HG03196 (cell line): ENCODE measurements at regions not wholly inside any gene's neighbourhood (a gene's known extent, or its start where the extent isn't known, plus 50 kb on each side); places are given as distances from the start of the nearest gene placed in this dataset.

Experiments used
- ATAC-seq: cut with Tn5 transposase; IDR thresholded peaks from one replicate; pipeline ENCODE4 v1.9.1; 2021; ENCODE audit not compliant: unreplicated experiment

DNA sequence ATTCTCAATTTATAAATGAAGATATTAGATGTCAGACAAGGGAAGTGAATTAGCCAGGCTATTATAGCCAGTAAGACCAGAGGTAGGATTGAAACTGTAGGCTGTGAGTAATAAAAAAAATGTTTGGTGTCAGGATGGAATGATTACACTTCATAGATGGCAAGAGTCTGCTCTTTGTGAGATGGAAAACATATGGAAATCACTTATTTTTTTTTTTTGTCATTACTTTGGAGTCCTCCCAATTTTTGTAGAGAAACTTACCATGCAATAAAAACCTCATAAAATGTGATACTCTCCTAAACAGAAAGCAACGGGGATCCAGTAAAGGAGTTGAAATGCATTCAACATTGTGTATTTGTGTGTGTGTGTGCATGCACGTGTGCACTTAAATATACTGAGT, 532.7 kb upstream of the CDH8 start:
- no peak for ATAC-seq

DNA sequence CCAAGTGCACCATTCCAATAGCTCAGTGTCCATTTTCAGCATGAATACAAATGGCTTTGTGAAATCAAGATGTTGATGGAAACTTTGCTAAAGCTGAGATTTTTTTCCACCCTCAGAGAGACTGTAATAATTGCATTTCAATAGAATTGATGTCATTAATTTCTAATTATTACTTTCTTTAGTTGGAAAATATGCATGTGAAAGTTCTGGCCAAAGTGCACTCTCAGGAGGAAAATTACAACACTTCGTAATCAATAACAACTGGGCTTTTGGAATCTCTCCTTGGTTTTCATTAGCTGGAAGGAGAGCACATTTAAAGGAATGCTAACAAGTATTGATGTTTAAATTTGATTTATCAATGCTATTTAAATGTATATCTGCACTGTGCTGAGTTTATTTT, 529.5 kb upstream of the CDH8 start:
- no peak for ATAC-seq

DNA sequence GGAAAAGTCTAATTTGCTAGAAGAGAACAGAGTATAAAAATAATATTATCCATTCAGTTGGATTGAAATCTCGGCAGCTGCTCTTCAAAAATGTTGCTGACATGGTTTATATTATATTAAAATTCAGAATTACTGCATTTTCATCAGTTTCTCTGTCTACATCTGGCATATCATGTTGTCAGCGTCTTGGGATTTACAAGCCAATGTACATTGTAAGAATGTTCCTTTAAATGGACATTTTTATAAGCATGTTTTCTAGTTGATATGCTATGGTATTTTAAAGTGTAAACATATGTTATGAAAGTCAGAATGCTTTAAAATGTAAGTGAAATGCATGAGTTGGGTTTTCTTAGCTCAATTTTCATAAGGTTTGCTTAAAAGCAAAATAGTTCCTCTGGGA, 528.1 kb upstream of the CDH8 start:
- ATAC-seq, result no peak

DNA sequence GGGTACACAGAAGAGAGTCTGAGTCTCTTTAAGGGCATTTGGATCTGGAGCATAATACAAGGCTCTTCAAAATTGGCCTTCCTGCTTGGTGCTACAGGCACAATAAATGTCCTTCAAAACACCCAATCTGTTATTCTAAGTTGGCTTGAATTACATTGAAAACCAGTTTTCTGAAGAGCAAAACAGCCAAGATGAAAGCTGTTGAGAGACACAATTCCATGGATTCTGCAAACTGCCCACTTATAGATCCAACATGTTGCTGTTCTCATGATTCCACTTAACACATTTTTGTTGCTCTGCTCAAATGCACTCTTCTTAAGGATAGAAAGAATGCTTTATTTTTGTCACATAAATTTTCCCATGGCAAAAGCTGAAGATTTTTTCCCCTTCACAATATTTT, 525.9 kb upstream of the CDH8 start:
- ATAC-seq, result no peak

DNA sequence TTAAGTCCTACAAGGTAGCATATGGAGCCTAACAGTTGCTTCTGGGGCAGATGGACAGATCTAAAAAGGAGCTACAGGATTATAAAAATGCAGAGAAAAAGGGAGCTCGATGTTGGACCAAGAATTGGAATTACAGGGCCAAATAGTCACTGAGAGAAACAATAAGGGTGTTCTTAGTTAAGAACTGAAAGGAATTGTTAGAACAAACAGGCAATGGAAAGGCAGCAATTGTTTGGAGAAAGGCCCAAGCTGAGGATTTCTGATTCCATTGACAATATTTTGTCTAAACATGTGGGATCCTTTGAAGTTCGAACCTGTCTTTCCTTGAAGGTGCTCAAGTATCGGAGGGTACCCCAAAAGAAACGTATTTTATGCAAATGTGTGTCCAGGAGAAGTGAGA, 513.6 kb upstream of the CDH8 start:
- ATAC-seq, result no peak

DNA sequence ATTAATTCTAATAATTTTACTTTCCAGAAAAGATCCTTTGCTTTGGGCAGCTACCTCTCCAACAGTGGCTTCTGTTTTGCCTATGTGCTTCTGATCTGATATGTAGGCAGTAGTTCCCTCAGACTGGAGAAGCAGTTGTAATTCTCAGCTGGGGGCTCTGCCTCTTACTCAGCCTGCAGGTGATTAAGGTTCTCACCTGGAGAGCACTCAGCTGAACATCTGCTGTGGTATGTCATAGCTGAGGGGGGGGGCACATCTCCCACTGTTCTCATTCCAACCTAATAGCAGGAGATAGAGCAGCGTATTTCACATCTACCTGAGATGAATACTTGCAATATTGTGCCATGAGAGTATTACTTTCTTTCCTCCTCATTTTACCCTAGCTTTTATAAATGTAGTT, 511.9 kb upstream of the CDH8 start:
- ATAC-seq, result no peak

DNA sequence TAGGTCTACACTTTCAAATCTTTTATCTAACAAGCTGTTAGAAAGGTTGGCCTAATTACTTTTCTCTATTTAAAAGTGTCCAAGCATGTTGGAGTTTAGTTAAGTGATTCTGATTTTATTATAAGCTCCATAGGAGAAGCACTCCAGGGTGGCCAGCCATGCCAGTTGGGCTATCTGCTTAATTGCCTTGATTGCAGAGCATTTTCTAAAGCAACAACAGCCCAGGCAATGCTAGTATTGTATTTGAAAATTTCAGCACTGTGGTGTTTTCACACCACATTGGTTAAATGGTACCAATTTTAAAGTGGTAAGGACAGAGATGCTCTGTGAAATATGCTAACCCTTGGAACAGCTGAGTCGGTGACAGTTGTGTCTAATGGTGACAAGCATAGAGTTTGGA, 510.5 kb upstream of the CDH8 start:
- no peak for ATAC-seq

DNA sequence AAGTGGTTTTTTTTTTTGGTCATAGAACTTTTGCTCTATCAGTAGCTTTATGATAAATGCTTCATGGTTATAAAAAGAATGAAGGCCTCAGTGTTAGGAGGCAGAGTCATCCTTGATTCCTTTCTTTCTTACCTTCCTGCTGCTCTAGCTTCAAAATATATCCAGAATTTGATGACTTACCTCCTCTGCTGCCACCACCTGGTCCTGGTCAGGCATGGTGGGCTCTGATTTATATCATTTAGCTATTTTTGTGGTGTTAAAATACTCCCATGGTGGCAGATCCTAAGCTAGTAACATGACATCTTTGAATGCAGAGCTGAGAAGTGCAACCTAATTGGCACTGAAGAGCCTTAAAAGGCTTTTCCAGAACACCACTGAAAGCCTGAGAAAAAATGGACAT, 508.8 kb upstream of the CDH8 start:
- ATAC-seq, result no peak

DNA sequence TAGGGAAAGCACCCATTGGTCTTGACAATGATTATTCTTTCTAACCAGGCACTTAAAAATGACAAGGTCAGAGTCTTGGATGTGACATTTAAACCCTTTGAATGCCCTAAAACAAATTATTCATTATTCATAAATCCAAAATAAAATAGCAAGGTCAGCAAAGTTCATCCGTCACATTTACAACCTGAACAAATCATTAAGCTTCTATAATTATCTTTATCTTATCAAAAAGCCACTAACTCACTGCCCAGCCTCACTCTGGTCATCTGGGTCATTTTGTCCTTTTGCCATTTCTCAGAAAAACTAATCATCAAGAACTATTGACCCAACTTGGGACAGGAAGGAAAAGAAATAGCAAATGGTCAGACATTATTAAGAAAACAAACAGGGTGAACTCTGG, 507.3 kb upstream of the CDH8 start:
- ATAC-seq, result no peak

DNA sequence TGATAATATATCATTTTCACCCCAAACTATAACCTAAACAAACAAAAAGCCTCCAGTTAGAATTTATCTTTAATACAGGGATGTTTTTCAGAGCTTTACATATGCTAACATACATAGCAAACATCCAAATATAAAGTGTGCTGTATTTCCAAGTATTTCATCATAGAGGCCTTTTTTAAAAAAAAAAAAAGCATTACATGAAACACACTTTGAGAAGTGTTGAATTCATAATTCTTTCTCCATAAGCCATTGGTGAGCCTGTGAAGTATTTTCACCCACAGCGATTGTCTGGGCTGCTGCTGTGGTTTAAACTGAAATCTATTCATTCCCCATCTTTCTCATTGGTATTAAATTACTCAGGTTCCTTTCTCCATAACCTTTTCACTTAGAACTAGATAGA, 503.4 kb upstream of the CDH8 start:
- no peak for ATAC-seq

DNA sequence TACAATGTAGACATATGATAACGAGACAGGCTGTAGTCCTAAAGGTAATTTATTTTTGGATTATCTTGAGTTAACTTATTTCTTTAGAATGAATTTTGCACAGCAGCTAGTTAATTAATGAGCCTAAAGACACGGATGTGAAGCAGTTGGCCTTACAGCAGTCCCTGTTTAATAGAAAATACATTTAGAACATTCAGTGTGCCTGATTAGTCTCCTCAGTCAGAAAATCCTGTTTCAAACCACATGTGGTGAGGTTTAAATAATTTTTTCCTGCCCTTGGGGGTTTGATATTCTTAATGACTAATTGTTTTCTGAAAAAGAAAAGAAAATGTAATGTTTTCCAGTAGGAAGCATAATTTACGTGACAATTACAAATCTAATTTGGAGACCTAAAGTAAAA, 494.2 kb upstream of the CDH8 start:
- no peak for ATAC-seq

DNA sequence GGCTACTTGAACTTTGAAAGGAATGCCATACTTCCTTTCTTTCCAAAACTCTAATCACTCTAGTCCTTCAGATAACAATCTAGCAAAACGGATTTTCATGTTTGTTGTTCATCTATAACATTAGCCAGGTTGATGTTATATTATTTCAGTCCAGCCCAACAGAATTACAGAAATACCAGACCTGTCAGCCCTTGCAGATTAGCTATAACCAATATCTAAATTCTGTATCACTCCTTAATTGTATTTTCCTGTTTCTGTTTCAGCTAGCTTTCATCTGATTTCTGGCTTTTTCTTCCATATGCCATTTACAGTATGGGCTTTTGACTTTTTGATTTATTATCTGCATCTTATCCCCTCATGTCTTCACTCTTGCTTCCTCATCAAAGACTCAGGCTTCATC, 479.8 kb upstream of the CDH8 start:
- ATAC-seq, result no peak

DNA sequence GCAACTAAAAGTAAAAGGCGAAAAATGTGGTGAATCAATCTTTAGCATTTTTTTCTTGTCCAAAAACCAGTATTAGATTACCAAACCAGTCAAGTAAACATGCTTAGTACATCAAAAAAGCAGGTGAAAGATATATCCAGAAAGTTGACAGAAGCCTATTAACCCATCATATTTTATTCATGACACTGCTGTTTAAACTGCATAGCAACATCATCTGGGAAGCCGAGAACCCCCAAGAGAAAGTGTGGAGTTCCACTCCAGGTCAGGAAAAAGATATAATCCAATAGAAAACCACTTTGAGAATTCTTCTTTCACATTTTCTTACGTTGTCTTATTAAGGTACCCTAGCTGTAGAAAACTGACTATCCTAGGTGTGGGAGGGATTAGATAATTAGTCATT, 466.8 kb upstream of the CDH8 start:
- no peak for ATAC-seq

DNA sequence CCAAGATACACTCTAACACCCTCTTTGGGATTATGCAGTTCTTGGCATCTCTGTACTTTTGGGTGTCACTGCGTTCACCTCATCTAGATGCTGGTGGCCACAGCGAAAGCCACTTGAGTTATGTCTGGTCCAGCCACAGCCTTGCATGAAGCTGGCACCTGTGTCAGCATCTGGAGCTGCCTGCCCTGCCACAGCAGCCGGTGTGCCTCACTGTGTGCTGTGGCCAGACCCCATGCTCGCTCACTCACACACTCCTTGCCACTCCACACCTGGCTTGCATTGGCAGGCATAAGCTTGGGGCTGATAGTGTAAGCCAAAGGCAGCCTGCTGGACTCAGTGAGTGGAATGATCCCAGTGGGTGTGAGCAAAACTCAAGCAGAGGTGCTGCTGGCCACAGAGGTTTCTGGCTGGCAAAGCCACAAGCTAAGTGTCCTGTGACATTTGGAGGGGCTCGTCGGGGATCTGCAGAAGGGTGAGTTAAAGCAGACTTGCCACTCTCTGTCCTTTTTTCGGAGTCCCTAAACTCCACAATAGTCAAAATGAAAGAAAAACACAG, 442.7 kb upstream of the CDH8 start:
- no peak for ATAC-seq

DNA sequence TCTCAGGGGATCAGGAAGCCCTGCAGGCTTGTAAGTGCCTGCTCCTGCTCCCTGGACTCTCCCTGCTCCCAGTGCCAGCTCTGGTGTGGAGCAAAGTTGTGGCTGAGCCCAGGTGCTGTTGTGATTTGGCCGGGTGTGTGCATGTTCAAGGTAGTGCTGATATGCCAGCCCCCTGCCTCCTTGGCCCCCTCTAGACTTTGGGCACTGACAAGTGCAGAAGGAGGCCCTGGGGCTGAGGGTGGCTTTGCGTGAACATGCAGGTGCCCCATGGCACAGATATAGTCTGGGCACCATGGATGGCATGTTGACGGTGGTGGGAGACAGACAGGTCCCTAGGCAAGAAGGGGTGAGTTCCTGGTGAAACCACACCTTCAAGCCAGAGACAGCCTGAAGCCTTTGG, 441.6 kb upstream of the CDH8 start:
- no peak for ATAC-seq

DNA sequence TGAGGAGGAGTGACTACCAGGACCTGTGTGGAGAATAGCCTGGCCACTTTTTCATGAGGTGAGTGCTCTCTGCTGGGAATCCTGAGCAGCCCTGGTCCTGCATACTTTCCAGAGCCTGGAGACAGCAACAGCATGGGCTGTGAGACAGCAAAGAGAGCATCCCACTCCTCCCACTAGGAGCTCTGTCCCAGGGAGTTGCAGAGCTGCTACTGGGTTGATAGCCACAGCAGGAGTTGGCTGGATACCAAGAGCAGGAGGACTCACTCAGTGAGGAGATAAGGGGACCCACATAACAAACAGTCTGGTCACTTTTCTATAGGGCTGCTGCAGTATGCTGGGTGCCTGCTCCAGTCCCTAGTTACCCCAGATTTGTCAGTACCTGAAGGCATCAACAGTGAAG, 439.3 kb upstream of the CDH8 start:
- no peak for ATAC-seq

DNA sequence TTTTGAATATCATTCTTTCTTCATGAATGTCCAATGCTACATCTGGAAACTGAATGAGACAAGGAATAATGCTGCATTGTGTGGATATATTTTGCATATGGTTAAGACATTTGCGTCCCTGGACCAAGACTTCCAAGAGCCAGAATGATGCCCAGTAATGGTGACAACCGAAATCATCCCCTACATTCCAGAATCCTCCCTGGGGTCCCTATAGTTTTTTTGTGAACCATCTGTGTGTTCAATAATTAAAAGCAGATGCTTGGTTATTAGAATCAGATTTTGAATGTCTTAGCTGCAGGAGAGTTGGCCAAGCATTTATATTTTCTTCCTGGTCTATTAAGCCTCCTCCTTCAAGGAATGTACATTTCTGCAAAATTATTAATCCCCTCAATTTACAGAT, 426.7 kb upstream of the CDH8 start:
- no peak for ATAC-seq

DNA sequence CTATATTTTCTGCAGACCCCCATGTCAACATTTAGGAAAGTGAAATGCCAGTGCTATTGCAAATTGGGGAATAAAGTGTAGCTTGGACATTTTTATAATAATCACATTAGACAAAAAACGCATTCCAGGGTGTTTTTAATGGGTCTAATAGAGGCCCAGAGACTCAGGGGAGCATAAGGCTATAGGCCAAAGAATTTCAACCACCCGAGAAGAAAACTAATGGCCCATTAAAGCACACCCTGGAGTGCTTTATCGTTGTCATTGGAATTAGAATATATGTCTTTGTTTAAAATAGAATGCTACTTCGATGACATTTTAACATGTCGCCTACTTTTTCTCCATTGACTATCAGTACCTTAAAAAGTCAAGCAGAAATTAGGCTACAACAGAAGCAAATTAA, 414.1 kb upstream of the CDH8 start:
- ATAC-seq, result no peak

DNA sequence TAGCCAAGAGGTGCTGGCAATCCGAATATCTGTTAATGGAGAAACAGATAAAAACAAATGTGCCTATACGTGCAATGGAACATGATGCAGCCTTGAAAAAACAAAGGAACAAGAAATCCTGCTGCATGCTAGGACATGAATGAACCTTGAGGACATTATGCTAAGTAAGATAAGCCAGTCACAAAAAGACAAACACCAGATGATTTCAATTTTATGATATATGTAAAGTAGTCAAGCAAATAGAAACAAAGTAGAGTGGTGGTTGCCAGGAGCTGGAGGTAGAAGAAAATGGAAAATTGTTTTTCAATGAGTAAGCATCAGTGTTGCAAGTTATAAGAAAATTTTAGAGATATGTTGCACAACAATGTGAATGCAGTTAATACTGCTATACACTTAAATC, 409.7 kb upstream of the CDH8 start:
- no peak for ATAC-seq

DNA sequence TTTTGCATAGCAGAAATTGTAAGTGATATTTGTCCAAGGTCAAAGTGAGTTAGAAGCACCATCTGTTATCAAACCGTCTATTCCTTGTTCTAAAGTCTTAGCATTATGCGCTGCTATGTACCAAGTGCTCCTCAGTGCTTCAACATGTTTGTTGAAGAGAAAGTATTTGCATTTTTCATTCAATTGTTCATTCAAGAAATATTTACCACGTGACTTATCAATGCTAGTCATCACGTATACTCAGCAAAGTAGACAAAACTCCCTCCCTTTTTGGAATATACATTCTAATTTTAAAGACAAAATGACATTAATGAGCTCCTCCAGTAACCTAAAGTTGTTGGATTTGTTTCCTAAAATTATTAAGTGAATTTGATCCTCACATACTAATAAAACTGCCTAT, 388.0 kb upstream of the CDH8 start:
- ATAC-seq, result no peak

DNA sequence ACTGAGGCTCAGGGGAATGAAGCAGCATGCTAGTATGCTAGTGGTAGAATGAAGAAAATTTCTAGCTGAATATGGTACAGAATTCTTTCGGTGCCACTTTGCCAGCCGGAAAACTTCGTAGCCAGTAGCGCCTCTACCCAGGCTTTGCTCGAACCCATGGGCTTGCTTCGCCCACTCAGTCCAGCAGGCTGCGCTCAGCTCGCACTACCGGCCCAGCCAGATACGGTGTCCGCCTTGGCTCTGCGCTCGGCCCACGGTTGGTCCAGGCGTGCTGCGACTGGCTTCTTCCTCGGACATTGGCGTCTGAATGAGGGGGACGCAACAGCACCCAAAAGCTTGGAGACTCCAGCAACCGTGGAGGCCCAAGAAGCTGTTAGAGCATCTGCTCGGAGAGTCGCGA, 372.5 kb upstream of the CDH8 start:
- no peak for ATAC-seq

DNA sequence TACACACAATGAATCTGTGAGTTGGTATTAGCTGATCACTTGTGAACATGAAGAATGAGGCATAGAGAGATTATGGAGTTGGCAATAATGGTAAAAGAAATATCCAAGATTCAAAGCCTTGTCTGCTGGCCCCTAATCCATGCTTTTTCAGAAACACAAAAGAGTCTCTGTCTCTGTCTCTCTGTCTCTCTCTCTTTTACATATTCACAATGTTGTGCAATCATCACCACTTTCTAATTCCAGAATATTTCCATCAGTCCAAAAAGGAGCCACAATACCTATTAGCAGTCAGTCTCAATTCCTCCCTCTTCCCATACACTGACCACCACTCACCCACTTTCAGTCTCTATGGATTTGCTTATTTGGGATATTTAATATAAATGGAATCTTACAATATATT, 370.1 kb upstream of the CDH8 start:
- ATAC-seq, result no peak

DNA sequence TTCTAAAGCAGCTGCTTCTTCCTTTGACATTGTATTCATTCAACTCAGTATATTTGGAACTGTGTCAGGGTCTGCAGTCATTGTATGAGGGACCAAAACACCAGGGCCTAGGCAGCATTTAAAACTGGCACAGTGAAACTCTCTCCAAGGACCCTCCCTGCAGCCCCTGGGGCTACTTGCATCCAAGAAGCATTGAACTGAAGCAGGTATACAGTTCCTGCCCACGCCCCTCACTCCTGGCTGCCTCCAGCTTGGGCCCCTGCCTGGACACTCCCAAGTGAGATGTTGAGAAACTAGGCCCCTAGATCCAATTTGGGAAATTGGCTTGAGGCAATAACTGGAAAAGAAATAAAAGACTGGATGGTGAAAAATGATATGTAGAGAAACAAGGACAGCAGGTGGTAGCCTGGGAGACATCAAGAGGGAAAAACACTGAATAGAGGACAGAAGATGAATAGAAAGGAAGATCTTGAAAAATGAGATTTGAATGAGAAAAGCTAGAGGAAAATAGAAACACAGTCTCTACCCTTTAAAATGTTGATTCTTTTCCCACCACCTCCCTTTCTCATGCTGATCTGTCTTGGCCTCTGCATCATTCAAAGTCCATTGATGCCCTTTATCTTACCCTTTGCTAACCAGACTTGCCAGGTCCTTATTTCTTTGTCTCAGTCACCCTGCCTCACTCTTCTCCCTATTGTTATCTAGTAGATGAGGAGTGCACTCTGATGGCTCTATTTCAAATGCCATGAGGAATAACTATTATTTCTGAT, 368.8 kb upstream of the CDH8 start:
- no peak for ATAC-seq
